DOHH2 (cell line): ENCODE measurements at regions not wholly inside any gene's neighbourhood (a gene's known extent, or its start where the extent isn't known, plus 50 kb on each side); places are given as distances from the start of the nearest gene placed in this dataset.

Experiments
- H3F3A ChIP-seq: fragments of 200-600 bp; sonication (generic), shearing (Covaris generic); 2 replicates; pipeline ENCODE4 v1.6.0; 2016; ENCODE audit warnings: antibody characterized with exemption, mild to moderate bottlenecking; ENCODE audit not compliant: control insufficient read depth, insufficient read depth
- H3K27ac ChIP-seq: fragments of 200-600 bp; sonication (generic); 2 replicates; pipeline ENCODE4 v1.5.1; 2014; ENCODE audit warnings: low read depth, mild to moderate bottlenecking, low read length, moderate library complexity
- H3K27me3 ChIP-seq: fragments of 200-600 bp; sonication (generic); 2 replicates; pipeline ENCODE4 v1.6.1; 2014; ENCODE audit warnings: mild to moderate bottlenecking, low read length, mixed read lengths; ENCODE audit not compliant: control insufficient read depth
- H3K36me3 ChIP-seq: fragments of 200-600 bp; sonication (generic); 2 replicates; pipeline ENCODE4 v1.6.1; 2014; ENCODE audit warnings: mild to moderate bottlenecking, low read length, moderate library complexity, mixed read lengths; ENCODE audit not compliant: control insufficient read depth
- H3K4me1 ChIP-seq: fragments of 200-600 bp; sonication (generic); 2 replicates; pipeline ENCODE4 v1.6.1; 2014; ENCODE audit warnings: mild to moderate bottlenecking, low read length, mixed read lengths; ENCODE audit not compliant: control insufficient read depth
- H3K4me2 ChIP-seq: fragments of 200-600 bp; sonication (generic); 2 replicates; pipeline ENCODE4 v1.6.0; 2014; ENCODE audit warnings: mild to moderate bottlenecking, low read length, moderate library complexity
- H3K4me3 ChIP-seq: fragments of 200-600 bp; sonication (generic); 2 replicates; pipeline ENCODE4 v1.5.1; 2014; ENCODE audit warnings: mild to moderate bottlenecking, low read length, mixed read lengths
- H3K79me2 ChIP-seq: fragments of 200-600 bp; sonication (generic); 2 replicates; pipeline ENCODE4 v1.6.1; 2014; ENCODE audit warnings: mild to moderate bottlenecking, low read length, mixed read lengths; ENCODE audit not compliant: control insufficient read depth
- H3K9me2 ChIP-seq: fragments of 200-600 bp; sonication (generic); replicated peaks from 2 replicates; pipeline ENCODE4 v1.6.1; 2014; ENCODE audit warnings: mild to moderate bottlenecking, low read length, mixed read lengths; ENCODE audit not compliant: control insufficient read depth
- H3K9me3 ChIP-seq: fragments of 200-600 bp; sonication (generic); 2 replicates; pipeline ENCODE4 v1.6.1; 2014; ENCODE audit warnings: antibody characterized with exemption, low read length, mixed read lengths; ENCODE audit not compliant: control insufficient read depth, insufficient read depth
- H4K20me1 ChIP-seq: fragments of 200-600 bp; sonication (generic); 2 replicates; pipeline ENCODE4 v1.6.0; 2014; ENCODE audit warnings: low read depth, mild to moderate bottlenecking, antibody characterized with exemption, low read length, moderate library complexity; ENCODE audit not compliant: control insufficient read depth, insufficient read depth
- CTCF ChIP-seq: fragments of 200-600 bp; sonication (generic); IDR thresholded peaks from one replicate; pipeline ENCODE4 v1.5.1; 2014; ENCODE audit warnings: antibody characterized with exemption, mild to moderate bottlenecking, low read depth, low read length; ENCODE audit not compliant: poor library complexity, severe bottlenecking
- EZH2phosphoT487 ChIP-seq: fragments of 200-600 bp; sonication (generic); IDR thresholded peaks from 2 replicates; pipeline ENCODE4 v1.6.1; 2017; ENCODE audit warnings: borderline replicate concordance, mild to moderate bottlenecking, antibody characterized with exemption, low read length, moderate library complexity, mixed read lengths

- no peak for TF ChIP-seq CTCF
- TF ChIP-seq EZH2phosphoT487 = no peak
- H3K4me1 ChIP-seq = no peaks in the 10 kb centered on the region
- no peaks in the 10 kb centered on the region for H3F3A ChIP-seq
- no peaks in the 10 kb centered on the region for H3K79me2 ChIP-seq
- no peaks in the 10 kb centered on the region for H3K9me2 ChIP-seq
- H4K20me1 ChIP-seq = no peaks in the 10 kb centered on the region
- no peak overlapping the region for H3K4me3 ChIP-seq
- H3K27me3 ChIP-seq = no peaks in the 10 kb centered on the region
- no peak overlapping the region for H3K27ac ChIP-seq
- no peak overlapping the region for H3K4me2 ChIP-seq
- H3K36me3 ChIP-seq = no peaks in the 10 kb centered on the region
- no peaks in the 10 kb centered on the region for H3K9me3 ChIP-seq
Observed at GRCh38 chr18:1965016-1965415, 606.3 kb downstream of the METTL4 start.

GRCh38 chr18:1965541-1965940, 605.8 kb downstream of the METTL4 start:
- no peaks in the 10 kb centered on the region for H3K79me2 ChIP-seq
- no peaks in the 10 kb centered on the region for H4K20me1 ChIP-seq
- no peaks in the 10 kb centered on the region for H3F3A ChIP-seq
- no peak overlapping the region for H3K4me3 ChIP-seq
- no peaks in the 10 kb centered on the region for H3K4me1 ChIP-seq
- H3K4me2 ChIP-seq = no peak overlapping the region
- no peak for TF ChIP-seq CTCF
- TF ChIP-seq EZH2phosphoT487 = no peak
- no peak overlapping the region for H3K27ac ChIP-seq
- H3K9me2 ChIP-seq = no peaks in the 10 kb centered on the region
- H3K27me3 ChIP-seq = no peaks in the 10 kb centered on the region
- H3K36me3 ChIP-seq = no peaks in the 10 kb centered on the region
- no peaks in the 10 kb centered on the region for H3K9me3 ChIP-seq

- Histone ChIP-seq H3K4me1 (no peaks in the 10 kb centered on the region), H3K27me3 (no peaks in the 10 kb centered on the region), H3K36me3 (no peaks in the 10 kb centered on the region), H3K9me3 (no peaks in the 10 kb centered on the region), H3K79me2 (no peaks in the 10 kb centered on the region), H3K27ac (no peak overlapping the region), H3K4me2 (no peak overlapping the region), H4K20me1 (no peaks in the 10 kb centered on the region), H3K9me2 (no peaks in the 10 kb centered on the region), H3K4me3 (no peak overlapping the region), H3F3A (no peaks in the 10 kb centered on the region)
- TF ChIP-seq EZH2phosphoT487 = no peak
- no peak for TF ChIP-seq CTCF
Observed at GRCh38 chr18:1968801-1969498, 602.4 kb downstream of the METTL4 start.
